ENCODE measurements at regions not wholly inside any gene's neighbourhood (a gene's known extent, or its start where the extent isn't known, plus 50 kb on each side); places are given as distances from the start of the nearest gene placed in this dataset.

GRCh38 chr9:88934876-88935535, 56.3 kb upstream of the S1PR3 start:
- DNase-seq = no peak

GRCh38 chr9:88936132-88936531, 55.1 kb upstream of the S1PR3 start:
- DNase-seq = no peak

DNA sequence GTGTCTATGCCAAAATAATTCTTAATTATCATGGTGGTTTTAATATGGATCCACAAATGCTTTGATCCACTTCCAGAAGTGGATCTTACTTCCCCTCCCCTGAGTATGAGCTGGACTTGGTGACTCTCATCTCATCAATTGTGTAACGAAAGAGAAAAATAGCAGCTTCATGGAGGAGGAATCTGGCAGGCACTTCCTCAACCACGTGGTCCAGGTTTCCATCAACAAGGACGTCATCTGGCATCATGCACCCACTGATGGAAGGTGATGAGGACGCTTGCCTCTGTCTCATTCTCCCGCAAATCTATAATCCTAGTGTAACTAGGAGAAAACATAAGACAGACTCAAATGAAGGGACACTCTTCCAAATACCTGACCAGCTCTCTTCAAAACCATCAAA, 54.6 kb upstream of the S1PR3 start:
- DNase-seq = no peak

DNA sequence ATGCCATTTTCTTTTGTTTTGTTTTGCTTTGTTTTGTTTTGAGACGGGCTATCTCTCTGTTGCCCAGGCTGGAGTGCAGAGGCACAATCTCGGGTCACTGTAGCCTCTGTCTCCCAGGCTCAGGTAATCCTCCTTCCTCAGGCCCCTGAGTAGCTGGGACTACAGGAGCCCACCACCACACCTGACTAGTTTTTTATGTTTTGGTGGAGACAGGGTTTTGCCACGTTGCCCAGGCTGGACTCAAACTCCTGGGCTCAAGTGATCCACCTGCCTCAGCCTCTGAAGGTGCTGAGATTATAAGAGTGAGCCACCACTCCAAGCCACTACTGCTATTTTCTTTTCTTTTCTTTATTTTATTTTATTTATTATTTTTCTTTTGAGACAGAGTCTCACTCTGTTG, 54.0 kb upstream of the S1PR3 start:
- no peak for DNase-seq

DNA sequence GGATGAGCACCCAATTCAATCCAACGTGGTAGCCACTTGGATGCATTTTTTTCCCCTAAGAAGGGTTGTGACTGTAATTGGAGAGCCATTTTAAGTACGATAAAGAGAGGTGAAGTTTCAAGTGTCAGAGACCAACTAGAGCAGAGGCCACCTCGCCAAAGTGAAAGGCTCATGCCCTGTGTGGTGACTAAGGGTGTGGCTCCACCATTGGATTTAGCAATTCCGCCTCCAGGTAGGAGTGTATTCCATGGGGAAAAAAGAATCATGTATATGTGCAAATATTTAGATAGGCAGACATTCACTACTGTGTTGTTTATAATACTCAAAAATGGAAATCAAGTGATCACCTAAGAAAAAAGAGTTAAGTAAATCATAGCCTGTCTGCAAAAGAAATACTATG, 53.1 kb upstream of the S1PR3 start:
- DNase-seq = no peak

Data from stimulated activated CD4-positive, alpha-beta T cell treated with anti-CD3 and anti-CD28 coated beads, Interleukin-2, amount 100 ng/mL, for 24 hours (primary cell).